Erythroblast (primary cell): ENCODE measurements at regions not wholly inside any gene's neighbourhood (a gene's known extent, or its start where the extent isn't known, plus 50 kb on each side); places are given as distances from the start of the nearest gene placed in this dataset.

Experiments
- DNase-seq, 2 experiments: peaks; one replicate each; lab custom pipeline; 2025; lab: John Stamatoyannopoulos, UW
- GATA1 ChIP-seq: IDR thresholded peaks from 2 replicates; pipeline ENCODE4 v1.6.1; 2011; ENCODE audit warnings: low read depth, mild to moderate bottlenecking, control low read depth, low read length, moderate library complexity
- POLR2A ChIP-seq: IDR thresholded peaks from 2 replicates; pipeline ENCODE4 v1.6.1; 2011; ENCODE audit warnings: mild to moderate bottlenecking, low read length

DNA sequence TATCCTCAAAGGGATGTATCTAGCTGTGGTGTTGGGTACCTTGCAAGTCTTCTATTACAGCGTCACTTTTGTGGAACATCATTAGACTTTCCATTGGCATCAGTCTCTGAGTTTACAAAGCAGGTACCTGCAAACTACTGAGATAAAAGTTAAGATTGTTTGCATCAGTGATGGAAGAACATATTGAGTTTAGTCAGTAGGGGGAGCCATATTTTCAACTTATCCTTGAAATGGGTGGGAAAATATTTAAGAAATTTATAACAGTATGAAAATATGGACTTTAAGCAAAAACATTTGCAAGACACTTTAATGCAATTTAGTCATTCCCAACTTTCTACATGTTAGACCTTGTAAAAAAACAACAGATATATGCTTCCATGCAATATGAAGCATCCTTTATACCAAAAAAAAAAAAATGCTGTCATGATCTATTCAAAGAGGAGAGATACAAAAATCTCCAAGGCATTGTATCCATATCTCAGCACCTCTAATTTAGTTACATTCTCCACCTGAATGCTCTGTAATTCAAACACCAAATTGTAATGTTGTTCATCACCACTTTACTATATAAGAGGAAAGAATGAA lies 98.6 kb upstream of the ADAMTS19 start:
- peak; percentile 6 to 20 for DNase-seq
- TF ChIP-seq POLR2A, result no peak
- TF ChIP-seq GATA1, result no peak

GRCh38 chr5:129362456-129362855 lies 97.6 kb upstream of the ADAMTS19 start:
- TF ChIP-seq POLR2A (no peak), GATA1 (no peak)
- no peak for DNase-seq

- DNase-seq, result no peak
- no peak for TF ChIP-seq POLR2A
- no peak for TF ChIP-seq GATA1
These were observed 96.1 kb upstream of the ADAMTS19 start for GRCh38 chr5:129363991-129364390.

DNA sequence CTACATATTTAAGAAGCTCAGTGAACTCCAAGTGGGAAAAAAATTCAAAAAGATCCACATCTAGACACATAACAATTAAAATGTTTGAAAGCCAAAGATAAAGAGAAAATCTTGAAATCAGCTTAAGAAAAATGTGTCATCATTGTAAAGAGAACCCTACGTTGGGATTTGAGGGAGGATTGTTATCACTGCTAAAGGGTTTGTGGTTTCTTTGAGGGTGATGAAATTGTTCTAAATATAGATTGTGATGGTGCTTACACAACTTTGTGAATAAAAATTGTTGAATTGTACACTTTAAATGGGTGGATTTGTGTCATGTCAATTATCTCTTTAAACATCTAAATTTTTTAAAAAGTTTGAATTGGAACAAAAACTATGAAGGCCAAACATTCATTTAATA lies 92.2 kb upstream of the ADAMTS19 start:
- DNase-seq, result no peak
- no peak for TF ChIP-seq POLR2A
- no peak for TF ChIP-seq GATA1

DNA sequence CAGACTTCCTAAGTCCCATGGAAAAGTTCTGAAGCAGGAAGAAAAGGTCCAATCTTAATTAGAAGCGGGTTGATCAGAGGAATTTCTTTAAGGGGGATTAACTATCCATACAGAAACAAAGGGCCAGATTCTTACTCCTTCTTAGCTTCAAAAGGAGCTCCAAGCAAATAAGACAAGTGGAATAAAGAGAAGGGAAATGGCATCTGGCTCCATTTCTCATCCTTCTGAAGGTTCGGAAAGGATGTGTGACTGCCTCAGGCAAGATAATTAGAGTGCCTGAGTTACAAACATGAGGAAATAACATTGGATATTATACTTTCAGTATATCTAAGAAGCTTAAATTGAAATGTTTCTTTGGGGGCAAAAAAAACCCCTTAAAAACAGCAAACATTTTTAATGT lies 88.1 kb upstream of the ADAMTS19 start:
- DNase-seq, result no peak
- TF ChIP-seq POLR2A (no peak), GATA1 (no peak)

- DNase-seq, result no peak
- TF ChIP-seq GATA1 (no peak), POLR2A (no peak)
These were observed 82.6 kb upstream of the ADAMTS19 start for GRCh38 chr5:129377504-129377903.

GRCh38 chr5:129378961-129379360 lies 81.1 kb upstream of the ADAMTS19 start:
- no peak for DNase-seq

DNA sequence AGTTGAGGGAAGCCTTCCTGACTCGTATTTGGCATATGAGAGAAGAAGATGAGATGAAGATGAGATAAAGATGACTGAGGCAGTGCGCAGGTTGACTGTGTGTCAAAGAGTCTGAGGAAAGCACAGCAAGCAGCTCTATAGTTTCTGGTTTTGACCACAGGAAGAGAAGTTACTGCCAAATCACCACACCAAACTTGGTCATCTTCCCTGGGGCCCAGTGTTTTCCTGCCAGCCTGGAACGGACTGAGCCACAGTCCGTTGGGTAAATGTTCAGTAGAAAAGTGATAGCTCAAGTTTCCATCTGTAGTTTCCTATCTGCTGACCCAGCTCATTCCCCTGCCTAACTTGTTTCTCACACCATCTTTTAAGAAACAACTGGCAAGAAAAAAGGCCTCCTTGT lies 80.7 kb upstream of the ADAMTS19 start:
- DNase-seq, result no peak
- TF ChIP-seq POLR2A, result no peak

More at GRCh38 chr5:129378961-129379360, 81.1 kb upstream of the ADAMTS19 start:
- TF ChIP-seq POLR2A, result no peak
- TF ChIP-seq GATA1, result no peak

GRCh38 chr5:129382921-129383672 lies 77.0 kb upstream of the ADAMTS19 start:
- DNase-seq, result no peak
- TF ChIP-seq GATA1 (no peak), POLR2A (no peak)

GRCh38 chr5:129384193-129384592 lies 75.9 kb upstream of the ADAMTS19 start:
- DNase-seq, result no peak
- no peak for TF ChIP-seq GATA1
- no peak for TF ChIP-seq POLR2A

GRCh38 chr5:129384736-129385135 lies 75.4 kb upstream of the ADAMTS19 start:
- no peak for DNase-seq
- TF ChIP-seq GATA1 (no peak), POLR2A (no peak)

- no peak for DNase-seq
- TF ChIP-seq POLR2A, result no peak
- no peak for TF ChIP-seq GATA1
These were observed 72.2 kb upstream of the ADAMTS19 start for GRCh38 chr5:129387944-129388343.

GRCh38 chr5:129392681-129393080 lies 67.4 kb upstream of the ADAMTS19 start:
- no peak for DNase-seq
- TF ChIP-seq GATA1 (no peak), POLR2A (no peak)

DNA sequence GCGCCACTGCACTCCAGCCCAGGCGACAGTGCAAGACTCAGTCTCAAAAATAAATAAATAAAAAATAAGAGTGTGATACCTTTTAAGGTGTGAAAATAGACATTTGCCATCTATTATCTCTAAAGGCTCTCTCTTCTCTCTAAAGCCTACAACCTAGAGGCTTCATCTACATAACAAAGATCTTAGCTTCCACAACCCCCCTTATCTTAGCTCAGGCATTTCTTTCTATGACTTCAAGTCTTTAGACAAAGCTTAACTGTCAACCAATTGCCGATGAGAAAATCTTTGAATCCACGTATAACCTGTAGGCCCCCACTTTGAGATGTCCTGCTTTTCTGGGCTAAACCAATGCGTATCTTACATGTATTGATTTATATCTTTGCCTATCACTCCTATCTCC lies 64.9 kb upstream of the ADAMTS19 start:
- DNase-seq, result no peak
- TF ChIP-seq POLR2A (no peak), GATA1 (no peak)
